ENCODE measurements at regions not wholly inside any gene's neighbourhood (a gene's known extent, or its start where the extent isn't known, plus 50 kb on each side); places are given as distances from the start of the nearest gene placed in this dataset.

DNA sequence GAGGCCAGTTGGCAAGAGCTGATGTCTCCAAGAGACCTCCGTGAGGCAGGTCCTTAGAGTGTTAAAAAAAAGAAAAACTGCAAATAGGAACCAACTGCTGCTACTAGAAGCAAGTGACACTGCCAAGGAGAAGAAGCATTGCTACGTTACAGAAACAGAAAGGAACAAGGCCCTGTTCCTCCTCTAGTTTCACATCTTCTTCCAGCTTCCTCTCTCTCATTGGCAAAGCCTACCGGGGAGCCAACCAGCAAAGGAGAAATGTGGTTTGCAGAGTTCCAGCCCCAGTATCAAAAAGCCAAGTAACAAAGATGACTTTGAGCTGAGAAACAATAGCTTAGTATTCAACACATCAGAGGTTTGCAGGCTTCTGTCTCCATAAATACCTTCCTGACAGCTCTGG is 145.9 kb downstream of the PRELID2 start:
- TF ChIP-seq, protein P1, sequence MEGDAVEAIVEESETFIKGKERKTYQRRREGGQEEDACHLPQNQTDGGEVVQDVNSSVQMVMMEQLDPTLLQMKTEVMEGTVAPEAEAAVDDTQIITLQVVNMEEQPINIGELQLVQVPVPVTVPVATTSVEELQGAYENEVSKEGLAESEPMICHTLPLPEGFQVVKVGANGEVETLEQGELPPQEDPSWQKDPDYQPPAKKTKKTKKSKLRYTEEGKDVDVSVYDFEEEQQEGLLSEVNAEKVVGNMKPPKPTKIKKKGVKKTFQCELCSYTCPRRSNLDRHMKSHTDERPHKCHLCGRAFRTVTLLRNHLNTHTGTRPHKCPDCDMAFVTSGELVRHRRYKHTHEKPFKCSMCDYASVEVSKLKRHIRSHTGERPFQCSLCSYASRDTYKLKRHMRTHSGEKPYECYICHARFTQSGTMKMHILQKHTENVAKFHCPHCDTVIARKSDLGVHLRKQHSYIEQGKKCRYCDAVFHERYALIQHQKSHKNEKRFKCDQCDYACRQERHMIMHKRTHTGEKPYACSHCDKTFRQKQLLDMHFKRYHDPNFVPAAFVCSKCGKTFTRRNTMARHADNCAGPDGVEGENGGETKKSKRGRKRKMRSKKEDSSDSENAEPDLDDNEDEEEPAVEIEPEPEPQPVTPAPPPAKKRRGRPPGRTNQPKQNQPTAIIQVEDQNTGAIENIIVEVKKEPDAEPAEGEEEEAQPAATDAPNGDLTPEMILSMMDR (conservative IDR thresholded peaks at IDR 0.05), result no peak
- TF ChIP-seq EZH2 (IDR thresholded peaks at IDR 0.05; ENCODE audit: low read depth), result no peak
